Fibroblast of villous mesenchyme (primary cell): ENCODE measurements at regions not wholly inside any gene's neighbourhood (a gene's known extent, or its start where the extent isn't known, plus 50 kb on each side); places are given as distances from the start of the nearest gene placed in this dataset.

ENCODE experiments used
- DNase-seq: peaks from one replicate; pipeline ENCODE4 v3.0.0-alpha.2; 2010; ENCODE audit warnings: low read depth
- H3K4me3 ChIP-seq: 2 replicates; pipeline ENCODE4 v1.5.1; 2011; ENCODE audit warnings: low read depth, mild to moderate bottlenecking, low read length
- TF ChIP-seq, protein P1 (sequence below): IDR thresholded peaks from 2 replicates; pipeline ENCODE4 v1.5.1; 2012; ENCODE audit warnings: low read depth, mild to moderate bottlenecking, low read length; ENCODE audit not compliant: insufficient read depth

DNA sequence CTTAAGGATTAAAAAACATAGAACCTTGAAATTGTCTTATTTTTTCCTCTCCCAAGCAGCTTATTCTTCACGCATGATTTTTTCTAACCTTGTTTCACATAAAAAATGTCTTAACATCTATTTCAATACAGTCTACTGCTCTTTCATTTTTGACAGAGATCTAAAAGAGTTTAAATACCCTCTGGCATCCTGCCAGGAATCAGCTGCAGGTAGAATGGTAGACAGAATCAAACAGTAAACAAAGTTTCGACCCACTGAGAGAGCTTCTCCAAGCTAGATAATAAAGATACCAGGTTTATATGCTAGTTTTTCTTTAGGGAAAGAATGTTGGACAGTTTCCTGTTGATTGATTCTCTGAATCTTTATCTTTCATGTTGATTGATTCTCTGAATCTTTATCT lies 555.8 kb upstream of the CDH9 start:
- no peak overlapping the region for H3K4me3 ChIP-seq
- TF ChIP-seq, protein P1, sequence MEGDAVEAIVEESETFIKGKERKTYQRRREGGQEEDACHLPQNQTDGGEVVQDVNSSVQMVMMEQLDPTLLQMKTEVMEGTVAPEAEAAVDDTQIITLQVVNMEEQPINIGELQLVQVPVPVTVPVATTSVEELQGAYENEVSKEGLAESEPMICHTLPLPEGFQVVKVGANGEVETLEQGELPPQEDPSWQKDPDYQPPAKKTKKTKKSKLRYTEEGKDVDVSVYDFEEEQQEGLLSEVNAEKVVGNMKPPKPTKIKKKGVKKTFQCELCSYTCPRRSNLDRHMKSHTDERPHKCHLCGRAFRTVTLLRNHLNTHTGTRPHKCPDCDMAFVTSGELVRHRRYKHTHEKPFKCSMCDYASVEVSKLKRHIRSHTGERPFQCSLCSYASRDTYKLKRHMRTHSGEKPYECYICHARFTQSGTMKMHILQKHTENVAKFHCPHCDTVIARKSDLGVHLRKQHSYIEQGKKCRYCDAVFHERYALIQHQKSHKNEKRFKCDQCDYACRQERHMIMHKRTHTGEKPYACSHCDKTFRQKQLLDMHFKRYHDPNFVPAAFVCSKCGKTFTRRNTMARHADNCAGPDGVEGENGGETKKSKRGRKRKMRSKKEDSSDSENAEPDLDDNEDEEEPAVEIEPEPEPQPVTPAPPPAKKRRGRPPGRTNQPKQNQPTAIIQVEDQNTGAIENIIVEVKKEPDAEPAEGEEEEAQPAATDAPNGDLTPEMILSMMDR, result no peak
- no peak for DNase-seq

GRCh38 chr5:27592231-27592630 lies 553.8 kb upstream of the CDH9 start:
- DNase-seq, result no peak
- no peak overlapping the region for H3K4me3 ChIP-seq
- TF ChIP-seq, protein P1, result no peak

GRCh38 chr5:27590503-27590902 lies 552.1 kb upstream of the CDH9 start:
- DNase-seq, result no peak
- TF ChIP-seq, protein P1, result no peak
- no peak overlapping the region for H3K4me3 ChIP-seq

GRCh38 chr5:27578279-27578678 lies 539.9 kb upstream of the CDH9 start:
- H3K4me3 ChIP-seq, result no peak overlapping the region
- no peak for DNase-seq
- TF ChIP-seq, protein P1, result no peak

GRCh38 chr5:27571681-27572080 lies 533.3 kb upstream of the CDH9 start:
- DNase-seq, result no peak
- H3K4me3 ChIP-seq, result no peak overlapping the region

GRCh38 chr5:27568811-27569210 lies 530.4 kb upstream of the CDH9 start:
- TF ChIP-seq, protein P1, result no peak
- DNase-seq, result no peak
- no peak overlapping the region for H3K4me3 ChIP-seq

More at GRCh38 chr5:27571681-27572080, 533.3 kb upstream of the CDH9 start:
- TF ChIP-seq, protein P1, result no peak

GRCh38 chr5:27561408-27561807 lies 523.0 kb upstream of the CDH9 start:
- TF ChIP-seq, protein P1, result no peak
- no peak overlapping the region for H3K4me3 ChIP-seq

More at GRCh38 chr5:27561408-27561807, 523.0 kb upstream of the CDH9 start:
- DNase-seq, result no peak
